ENCODE measurements at regions not wholly inside any gene's neighbourhood (a gene's known extent, or its start where the extent isn't known, plus 50 kb on each side); places are given as distances from the start of the nearest gene placed in this dataset.

DNA sequence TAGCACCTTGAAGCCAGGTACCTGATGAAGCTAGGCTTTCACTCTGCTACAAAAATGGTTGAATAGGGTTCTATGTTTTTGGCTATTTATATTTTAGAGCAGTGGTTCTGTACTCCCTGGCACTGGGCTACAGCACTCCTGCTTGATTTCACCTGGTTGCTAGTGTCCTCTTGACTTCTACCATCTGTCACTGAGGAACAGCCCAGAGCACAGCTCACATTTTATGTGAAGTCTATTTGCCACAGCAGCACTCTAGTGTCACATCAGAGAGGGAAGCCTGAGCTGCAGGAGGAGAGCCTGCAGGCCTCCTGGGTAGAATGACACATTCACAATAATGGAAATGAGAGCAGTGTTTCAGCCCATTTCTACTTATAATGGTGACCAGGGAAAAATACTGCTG is 184.2 kb downstream of the ZNF486 start:
- Histone ChIP-seq H3K4me3 (ENCODE audit: low read depth, low read length) (no peak overlapping the region), H3K27ac (ENCODE audit: extremely low read depth, low read depth, low read length) (no peak overlapping the region), H3K36me3 (ENCODE audit: control insufficient read depth in 2 of 2, insufficient read depth in 1 of 2, low read length in 2 of 2) (no peaks in the 10 kb centered on the region), H3K4me1 (ENCODE audit: control insufficient read depth, insufficient read depth, low read length) (no peaks in the 10 kb centered on the region), H3K9me3 (ENCODE audit: control insufficient read depth, insufficient read depth, low read depth, low read length) (no peaks in the 10 kb centered on the region)
- CTCF ChIA-PET = no interaction called here
- POLR2A ChIA-PET = no interaction called here
- no peak for TF ChIP-seq ZNF146 (tag by site-specific recombination; IDR thresholded peaks at IDR 0.05)
- no peak for TF ChIP-seq ZNF571 (tag by site-specific recombination; IDR thresholded peaks at IDR 0.05)
- TF ChIP-seq ZNF350 (tag by site-specific recombination; IDR thresholded peaks at IDR 0.05) = no peak
- TF ChIP-seq ZBTB7A (tag by site-specific recombination; IDR thresholded peaks at IDR 0.05; ENCODE audit: low read depth) = no peak
- no peak for TF ChIP-seq ZNF292 (tag by site-specific recombination; IDR thresholded peaks at IDR 0.05; ENCODE audit: borderline replicate concordance, low read depth)
- TF ChIP-seq, protein P1, sequence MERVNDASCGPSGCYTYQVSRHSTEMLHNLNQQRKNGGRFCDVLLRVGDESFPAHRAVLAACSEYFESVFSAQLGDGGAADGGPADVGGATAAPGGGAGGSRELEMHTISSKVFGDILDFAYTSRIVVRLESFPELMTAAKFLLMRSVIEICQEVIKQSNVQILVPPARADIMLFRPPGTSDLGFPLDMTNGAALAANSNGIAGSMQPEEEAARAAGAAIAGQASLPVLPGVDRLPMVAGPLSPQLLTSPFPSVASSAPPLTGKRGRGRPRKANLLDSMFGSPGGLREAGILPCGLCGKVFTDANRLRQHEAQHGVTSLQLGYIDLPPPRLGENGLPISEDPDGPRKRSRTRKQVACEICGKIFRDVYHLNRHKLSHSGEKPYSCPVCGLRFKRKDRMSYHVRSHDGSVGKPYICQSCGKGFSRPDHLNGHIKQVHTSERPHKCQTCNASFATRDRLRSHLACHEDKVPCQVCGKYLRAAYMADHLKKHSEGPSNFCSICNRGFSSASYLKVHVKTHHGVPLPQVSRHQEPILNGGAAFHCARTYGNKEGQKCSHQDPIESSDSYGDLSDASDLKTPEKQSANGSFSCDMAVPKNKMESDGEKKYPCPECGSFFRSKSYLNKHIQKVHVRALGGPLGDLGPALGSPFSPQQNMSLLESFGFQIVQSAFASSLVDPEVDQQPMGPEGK (tag by site-specific recombination; IDR thresholded peaks at IDR 0.05) = no peak
- TF ChIP-seq ZNF473 (tag by site-specific recombination; IDR thresholded peaks at IDR 0.05) = no peak
- no peak for TF ChIP-seq ZNF600 (tag by site-specific recombination; IDR thresholded peaks at IDR 0.05)
- TF ChIP-seq ZFP3 (tag by site-specific recombination; IDR thresholded peaks at IDR 0.05; ENCODE audit: low read depth) = no peak
- TF ChIP-seq ZNF830 (tag by site-specific recombination; IDR thresholded peaks at IDR 0.05; ENCODE audit: low read depth) = no peak
- TF ChIP-seq ZNF707 (tag by site-specific recombination; IDR thresholded peaks at IDR 0.05) = no peak
- no peak for TF ChIP-seq SCRT2 (tag by site-specific recombination; IDR thresholded peaks at IDR 0.05)
- TF ChIP-seq, protein P2, sequence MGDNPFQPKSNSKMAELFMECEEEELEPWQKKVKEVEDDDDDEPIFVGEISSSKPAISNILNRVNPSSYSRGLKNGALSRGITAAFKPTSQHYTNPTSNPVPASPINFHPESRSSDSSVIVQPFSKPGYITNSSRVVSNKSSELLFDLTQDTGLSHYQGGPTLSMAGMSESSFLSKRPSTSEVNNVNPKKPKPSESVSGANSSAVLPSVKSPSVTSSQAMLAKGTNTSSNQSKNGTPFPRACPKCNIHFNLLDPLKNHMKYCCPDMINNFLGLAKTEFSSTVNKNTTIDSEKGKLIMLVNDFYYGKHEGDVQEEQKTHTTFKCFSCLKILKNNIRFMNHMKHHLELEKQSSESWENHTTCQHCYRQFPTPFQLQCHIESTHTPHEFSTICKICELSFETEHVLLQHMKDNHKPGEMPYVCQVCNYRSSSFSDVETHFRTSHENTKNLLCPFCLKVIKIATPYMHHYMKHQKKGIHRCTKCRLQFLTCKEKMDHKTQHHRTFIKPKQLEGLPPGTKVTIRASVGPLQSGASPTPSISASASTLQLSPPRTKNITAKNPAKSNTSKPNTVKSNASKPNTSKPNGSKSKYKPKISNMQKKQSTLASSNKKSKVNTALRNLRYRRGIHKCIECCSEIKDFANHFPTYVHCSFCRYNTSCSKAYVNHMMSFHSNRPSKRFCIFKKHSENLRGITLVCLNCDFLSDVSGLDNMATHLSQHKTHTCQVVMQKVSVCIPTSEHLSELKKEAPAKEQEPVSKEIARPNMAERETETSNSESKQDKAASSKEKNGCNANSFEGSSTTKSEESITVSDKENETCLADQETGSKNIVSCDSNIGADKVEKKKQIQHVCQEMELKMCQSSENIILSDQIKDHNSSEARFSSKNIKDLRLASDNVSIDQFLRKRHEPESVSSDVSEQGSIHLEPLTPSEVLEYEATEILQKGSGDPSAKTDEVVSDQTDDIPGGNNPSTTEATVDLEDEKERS (tag by site-specific recombination; IDR thresholded peaks at IDR 0.05) = no peak
- no peak for TF ChIP-seq ZNF37A (tag by site-specific recombination; IDR thresholded peaks at IDR 0.05)
- no peak for TF ChIP-seq KLF10 (tag by site-specific recombination; IDR thresholded peaks at IDR 0.05)
- TF ChIP-seq, protein P3, sequence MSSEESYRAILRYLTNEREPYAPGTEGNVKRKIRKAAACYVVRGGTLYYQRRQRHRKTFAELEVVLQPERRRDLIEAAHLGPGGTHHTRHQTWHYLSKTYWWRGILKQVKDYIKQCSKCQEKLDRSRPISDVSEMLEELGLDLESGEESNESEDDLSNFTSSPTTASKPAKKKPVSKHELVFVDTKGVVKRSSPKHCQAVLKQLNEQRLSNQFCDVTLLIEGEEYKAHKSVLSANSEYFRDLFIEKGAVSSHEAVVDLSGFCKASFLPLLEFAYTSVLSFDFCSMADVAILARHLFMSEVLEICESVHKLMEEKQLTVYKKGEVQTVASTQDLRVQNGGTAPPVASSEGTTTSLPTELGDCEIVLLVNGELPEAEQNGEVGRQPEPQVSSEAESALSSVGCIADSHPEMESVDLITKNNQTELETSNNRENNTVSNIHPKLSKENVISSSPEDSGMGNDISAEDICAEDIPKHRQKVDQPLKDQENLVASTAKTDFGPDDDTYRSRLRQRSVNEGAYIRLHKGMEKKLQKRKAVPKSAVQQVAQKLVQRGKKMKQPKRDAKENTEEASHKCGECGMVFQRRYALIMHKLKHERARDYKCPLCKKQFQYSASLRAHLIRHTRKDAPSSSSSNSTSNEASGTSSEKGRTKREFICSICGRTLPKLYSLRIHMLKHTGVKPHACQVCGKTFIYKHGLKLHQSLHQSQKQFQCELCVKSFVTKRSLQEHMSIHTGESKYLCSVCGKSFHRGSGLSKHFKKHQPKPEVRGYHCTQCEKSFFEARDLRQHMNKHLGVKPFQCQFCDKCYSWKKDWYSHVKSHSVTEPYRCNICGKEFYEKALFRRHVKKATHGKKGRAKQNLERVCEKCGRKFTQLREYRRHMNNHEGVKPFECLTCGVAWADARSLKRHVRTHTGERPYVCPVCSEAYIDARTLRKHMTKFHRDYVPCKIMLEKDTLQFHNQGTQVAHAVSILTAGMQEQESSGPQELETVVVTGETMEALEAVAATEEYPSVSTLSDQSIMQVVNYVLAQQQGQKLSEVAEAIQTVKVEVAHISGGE (tag by site-specific recombination; conservative IDR thresholded peaks at IDR 0.05; ENCODE audit: low read depth) = no peak
- TF ChIP-seq ZNF768 (tag by site-specific recombination; IDR thresholded peaks at IDR 0.05) = no peak
- TF ChIP-seq HOXC10 (CRISPR knock-in tag; IDR thresholded peaks at IDR 0.05) = no peak
- no peak for TF ChIP-seq ZNF514 (tag by site-specific recombination; IDR thresholded peaks at IDR 0.05)

DNA sequence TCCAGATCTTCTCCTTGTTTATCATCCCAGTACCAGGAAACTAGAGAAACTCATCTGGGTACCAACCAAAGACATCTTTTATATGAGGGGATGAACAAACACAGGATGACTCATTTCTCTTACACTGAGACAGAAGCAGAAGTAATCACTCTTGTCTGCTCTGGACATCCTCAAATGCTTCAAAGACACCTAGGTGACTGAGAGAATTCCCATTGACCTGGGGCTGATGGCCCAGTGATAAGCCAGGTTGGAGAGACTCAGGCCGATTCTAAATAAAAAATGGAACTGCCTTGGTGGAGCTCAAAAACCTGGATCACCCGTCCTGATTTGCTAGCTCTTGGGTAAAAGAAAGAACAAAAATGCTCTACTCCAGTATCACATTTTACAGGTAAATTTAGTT is 182.2 kb downstream of the ZNF486 start:
- POLR2A ChIA-PET = no interaction called here
- CTCF ChIA-PET = no interaction called here
- H3K36me3 ChIP-seq (ENCODE audit: control insufficient read depth in 2 of 2, insufficient read depth in 1 of 2, low read length in 2 of 2) = no peaks in the 10 kb centered on the region
- no peak for TF ChIP-seq ZNF174 (tag by site-specific recombination; IDR thresholded peaks at IDR 0.05)
- TF ChIP-seq ZNF571 (tag by site-specific recombination; IDR thresholded peaks at IDR 0.05) = no peak
- no peak for TF ChIP-seq ZNF677 (tag by site-specific recombination; IDR thresholded peaks at IDR 0.05)
- no peak for TF ChIP-seq GLI4 (tag by site-specific recombination; IDR thresholded peaks at IDR 0.05)
- TF ChIP-seq, protein P4, sequence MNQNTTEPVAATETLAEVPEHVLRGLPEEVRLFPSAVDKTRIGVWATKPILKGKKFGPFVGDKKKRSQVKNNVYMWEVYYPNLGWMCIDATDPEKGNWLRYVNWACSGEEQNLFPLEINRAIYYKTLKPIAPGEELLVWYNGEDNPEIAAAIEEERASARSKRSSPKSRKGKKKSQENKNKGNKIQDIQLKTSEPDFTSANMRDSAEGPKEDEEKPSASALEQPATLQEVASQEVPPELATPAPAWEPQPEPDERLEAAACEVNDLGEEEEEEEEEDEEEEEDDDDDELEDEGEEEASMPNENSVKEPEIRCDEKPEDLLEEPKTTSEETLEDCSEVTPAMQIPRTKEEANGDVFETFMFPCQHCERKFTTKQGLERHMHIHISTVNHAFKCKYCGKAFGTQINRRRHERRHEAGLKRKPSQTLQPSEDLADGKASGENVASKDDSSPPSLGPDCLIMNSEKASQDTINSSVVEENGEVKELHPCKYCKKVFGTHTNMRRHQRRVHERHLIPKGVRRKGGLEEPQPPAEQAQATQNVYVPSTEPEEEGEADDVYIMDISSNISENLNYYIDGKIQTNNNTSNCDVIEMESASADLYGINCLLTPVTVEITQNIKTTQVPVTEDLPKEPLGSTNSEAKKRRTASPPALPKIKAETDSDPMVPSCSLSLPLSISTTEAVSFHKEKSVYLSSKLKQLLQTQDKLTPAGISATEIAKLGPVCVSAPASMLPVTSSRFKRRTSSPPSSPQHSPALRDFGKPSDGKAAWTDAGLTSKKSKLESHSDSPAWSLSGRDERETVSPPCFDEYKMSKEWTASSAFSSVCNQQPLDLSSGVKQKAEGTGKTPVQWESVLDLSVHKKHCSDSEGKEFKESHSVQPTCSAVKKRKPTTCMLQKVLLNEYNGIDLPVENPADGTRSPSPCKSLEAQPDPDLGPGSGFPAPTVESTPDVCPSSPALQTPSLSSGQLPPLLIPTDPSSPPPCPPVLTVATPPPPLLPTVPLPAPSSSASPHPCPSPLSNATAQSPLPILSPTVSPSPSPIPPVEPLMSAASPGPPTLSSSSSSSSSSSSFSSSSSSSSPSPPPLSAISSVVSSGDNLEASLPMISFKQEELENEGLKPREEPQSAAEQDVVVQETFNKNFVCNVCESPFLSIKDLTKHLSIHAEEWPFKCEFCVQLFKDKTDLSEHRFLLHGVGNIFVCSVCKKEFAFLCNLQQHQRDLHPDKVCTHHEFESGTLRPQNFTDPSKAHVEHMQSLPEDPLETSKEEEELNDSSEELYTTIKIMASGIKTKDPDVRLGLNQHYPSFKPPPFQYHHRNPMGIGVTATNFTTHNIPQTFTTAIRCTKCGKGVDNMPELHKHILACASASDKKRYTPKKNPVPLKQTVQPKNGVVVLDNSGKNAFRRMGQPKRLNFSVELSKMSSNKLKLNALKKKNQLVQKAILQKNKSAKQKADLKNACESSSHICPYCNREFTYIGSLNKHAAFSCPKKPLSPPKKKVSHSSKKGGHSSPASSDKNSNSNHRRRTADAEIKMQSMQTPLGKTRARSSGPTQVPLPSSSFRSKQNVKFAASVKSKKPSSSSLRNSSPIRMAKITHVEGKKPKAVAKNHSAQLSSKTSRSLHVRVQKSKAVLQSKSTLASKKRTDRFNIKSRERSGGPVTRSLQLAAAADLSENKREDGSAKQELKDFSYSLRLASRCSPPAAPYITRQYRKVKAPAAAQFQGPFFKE (tag by site-specific recombination; IDR thresholded peaks at IDR 0.05; ENCODE audit: borderline replicate concordance) = no peak

More for the DNA sequence above, 182.2 kb downstream of the ZNF486 start:
- no peaks in the 10 kb centered on the region for H3K9me3 ChIP-seq (ENCODE audit: control insufficient read depth, insufficient read depth, low read depth, low read length)
- no peak overlapping the region for H3K27ac ChIP-seq (ENCODE audit: extremely low read depth, low read depth, low read length)
- H3K4me3 ChIP-seq (ENCODE audit: low read depth, low read length) = no peak overlapping the region
- H3K4me1 ChIP-seq (ENCODE audit: control insufficient read depth, insufficient read depth, low read length) = no peaks in the 10 kb centered on the region

Measured in HEK293 (cell line).